ENCODE measurements at regions not wholly inside any gene's neighbourhood (a gene's known extent, or its start where the extent isn't known, plus 50 kb on each side); places are given as distances from the start of the nearest gene placed in this dataset.

GRCh38 chr20:22403632-22404361, 180.6 kb downstream of the FOXA2 start:
- no peak for DNase-seq

- no peak for DNase-seq
Observed at GRCh38 chr20:22403022-22403631, 181.2 kb downstream of the FOXA2 start.

GRCh38 chr20:22402550-22402949, 181.8 kb downstream of the FOXA2 start:
- DNase-seq, result no peak

- DNase-seq, result no peak
Observed at GRCh38 chr20:22400440-22400839, 183.9 kb downstream of the FOXA2 start.

- no peak for DNase-seq
Observed at GRCh38 chr20:22394583-22394982, 189.8 kb downstream of the FOXA2 start.

- no peak for DNase-seq
Observed at GRCh38 chr20:22390543-22390903, 193.8 kb downstream of the FOXA2 start.

- no peak for DNase-seq
Observed at GRCh38 chr20:22389836-22390542, 194.4 kb downstream of the FOXA2 start.

- DNase-seq, result no peak
Observed at GRCh38 chr20:22387452-22387851, 196.9 kb downstream of the FOXA2 start.

- DNase-seq, result no peak
Observed at GRCh38 chr20:22386306-22386623, 198.1 kb downstream of the FOXA2 start.

GRCh38 chr20:22385602-22386305, 198.6 kb downstream of the FOXA2 start:
- no peak for DNase-seq

GRCh38 chr20:22384978-22385377, 199.4 kb downstream of the FOXA2 start:
- no peak for DNase-seq

- no peak for DNase-seq
Observed at GRCh38 chr20:22383156-22383555, 201.2 kb downstream of the FOXA2 start.

- no peak for DNase-seq
Observed at GRCh38 chr20:22382742-22383141, 201.6 kb downstream of the FOXA2 start.

- no peak for DNase-seq
Observed at GRCh38 chr20:22381812-22382416, 202.5 kb downstream of the FOXA2 start.

- DNase-seq, result no peak
Observed at GRCh38 chr20:22379472-22379871, 204.9 kb downstream of the FOXA2 start.

GRCh38 chr20:22374678-22375590, 209.4 kb downstream of the FOXA2 start:
- no peak for DNase-seq

GRCh38 chr20:22374066-22374465, 210.3 kb downstream of the FOXA2 start:
- no peak for DNase-seq

GRCh38 chr20:22373164-22373895, 211.0 kb downstream of the FOXA2 start:
- no peak for DNase-seq

- DNase-seq, result no peak
Observed at GRCh38 chr20:22371843-22372242, 212.5 kb downstream of the FOXA2 start.

GRCh38 chr20:22370137-22370536, 214.2 kb downstream of the FOXA2 start:
- no peak for DNase-seq

- DNase-seq, result no peak
Observed at GRCh38 chr20:22369100-22369499, 215.3 kb downstream of the FOXA2 start.

Measured in CD4-positive, alpha-beta T cell treated with Interleukin-10 for 1 hour (primary cell).